HL-60 (cell line): ENCODE measurements at regions not wholly inside any gene's neighbourhood (a gene's known extent, or its start where the extent isn't known, plus 50 kb on each side); places are given as distances from the start of the nearest gene placed in this dataset.

Experiments used
- CTCF ChIP-seq: IDR thresholded peaks from one replicate; pipeline ENCODE4 v1.5.1; 2011; ENCODE audit warnings: low read length, control low read depth, inconsistent platforms; ENCODE audit not compliant: insufficient read depth
- GABPA ChIP-seq: IDR thresholded peaks from 2 replicates; pipeline ENCODE4 v1.6.1; 2012; ENCODE audit warnings: low read depth
- POLR2AphosphoS5 ChIP-seq: IDR thresholded peaks from 2 replicates; pipeline ENCODE4 v1.6.1; 2012; ENCODE audit warnings: low read depth

- TF ChIP-seq CTCF (no peak), GABPA (no peak), POLR2AphosphoS5 (no peak)
Observed at GRCh38 chr14:49506650-49507049, 79.5 kb downstream of the RPS29 start.
